IMR-90 (cell line): ENCODE measurements at regions not wholly inside any gene's neighbourhood (a gene's known extent, or its start where the extent isn't known, plus 50 kb on each side); places are given as distances from the start of the nearest gene placed in this dataset.

ENCODE experiments used
- ATAC-seq: fragments of 200-7000 bp; cut with Tn5 transposase; 2 replicates; pipeline ENCODE4 v1.9.1; 2020; ENCODE audit warnings: low read depth, mild to moderate bottlenecking, moderate library complexity
- BruUV-seq: library from RNA; stranded (reverse); fragments of 400-500 nt; replicated peaks from 2 replicates; lab custom pipeline; 2021; lab: Mats Ljungman, UMichigan
- CTCF ChIA-PET: fragments of 300-600 bp; formaldehyde crosslinking; extraction: SDS; loops from one replicate; lab custom pipeline; 2021; ENCODE audit warnings: antibody characterized with exemption; lab: Yijun Ruan, JAX
- POLR2A ChIA-PET: fragments of 300-600 bp; sonication (Branson Sonifier 250); formaldehyde crosslinking; loops from one replicate; lab custom pipeline; 2022; ENCODE audit warnings: antibody characterized with exemption; ENCODE audit not compliant: unreplicated experiment; lab: Charles Lee
- DNase-seq: peaks from one replicate; pipeline ENCODE4 v3.0.0; 2013
- H2AFZ ChIP-seq: replicated peaks from 2 replicates; pipeline ENCODE3; 2013; ENCODE audit warnings: low read length, mild to moderate bottlenecking; ENCODE audit not compliant: poor library complexity
- H2AK5ac ChIP-seq: 2 replicates; pipeline ENCODE4 v1.6.1; 2013; ENCODE audit warnings: low read depth, low read length, inconsistent platforms
- H2AK9ac ChIP-seq: replicated peaks from 2 replicates; pipeline ENCODE3; 2013; ENCODE audit warnings: mild to moderate bottlenecking, low read depth, low read length, moderate library complexity; ENCODE audit not compliant: poor library complexity
- H2BK120ac ChIP-seq: 2 replicates; pipeline ENCODE4 v1.6.1; 2013; ENCODE audit warnings: low read depth, low read length, inconsistent platforms
- H2BK15ac ChIP-seq: 3 replicates; pipeline ENCODE4 v1.6.1; 2013; ENCODE audit warnings: low read depth, low read length, inconsistent platforms
- H2BK20ac ChIP-seq: 2 replicates; pipeline ENCODE4 v1.6.1; 2013; ENCODE audit warnings: low read depth, mild to moderate bottlenecking, inconsistent platforms, low read length, moderate library complexity
- H2BK5ac ChIP-seq: 2 replicates; pipeline ENCODE4 v1.6.1; 2013; ENCODE audit warnings: mild to moderate bottlenecking, low read depth, low read length, inconsistent platforms; ENCODE audit not compliant: poor library complexity, severe bottlenecking
- H3K14ac ChIP-seq: replicated peaks from 2 replicates; pipeline ENCODE4 v1.6.1; 2013; ENCODE audit warnings: low read depth, low read length, inconsistent platforms
- H3K18ac ChIP-seq: 2 replicates; pipeline ENCODE4 v1.6.1; 2013; ENCODE audit warnings: low read depth, low read length, control low read depth
- H3K23ac ChIP-seq: 2 replicates; pipeline ENCODE4 v1.6.1; 2013; ENCODE audit warnings: low read depth, low read length, inconsistent platforms
- H3K27ac ChIP-seq: 2 replicates; pipeline ENCODE4 v1.5.1; 2013; ENCODE audit warnings: mild to moderate bottlenecking, control low read depth, low read length; ENCODE audit not compliant: insufficient read depth
- H3K27me3 ChIP-seq: 2 replicates; pipeline ENCODE4 v1.6.1; 2013; ENCODE audit warnings: low read length; ENCODE audit not compliant: control insufficient read depth, insufficient read depth
- H3K36me3 ChIP-seq: 2 replicates; pipeline ENCODE4 v1.6.1; 2013; ENCODE audit warnings: low read length, mixed read lengths; ENCODE audit not compliant: control insufficient read depth, insufficient read depth
- H3K4ac ChIP-seq: 2 replicates; pipeline ENCODE4 v1.6.1; 2013; ENCODE audit warnings: low read depth, low read length, inconsistent platforms
- H3K4me1 ChIP-seq: 2 replicates; pipeline ENCODE4 v1.6.1; 2013; ENCODE audit warnings: low read length, mixed read lengths; ENCODE audit not compliant: control insufficient read depth, insufficient read depth
- H3K4me2 ChIP-seq: 2 replicates; pipeline ENCODE4 v1.6.1; 2013; ENCODE audit warnings: low read depth, mild to moderate bottlenecking, control low read depth, low read length, moderate library complexity
- H3K4me3 ChIP-seq: 2 replicates; pipeline ENCODE4 v1.5.1; 2013; ENCODE audit warnings: low read depth, mild to moderate bottlenecking, control low read depth, low read length, moderate library complexity; ENCODE audit not compliant: insufficient read depth
- H3K56ac ChIP-seq: 2 replicates; pipeline ENCODE4 v1.6.1; 2013; ENCODE audit warnings: low read length, inconsistent platforms; ENCODE audit not compliant: insufficient read depth; ENCODE audit errors: extremely low read depth
- H3K79me1 ChIP-seq, 2 experiments: 2 replicates each; pipeline ENCODE4 v1.6.1; 2013; ENCODE audit warnings: low read length in 2 of 2, inconsistent platforms in 1 of 2, low read depth in 1 of 2
- H3K9ac ChIP-seq: 2 replicates; pipeline ENCODE4 v1.6.1; 2013; ENCODE audit warnings: low read depth, low read length, control low read depth
- H3K9me1 ChIP-seq: 2 replicates; pipeline ENCODE4 v1.6.1; 2013; ENCODE audit warnings: low read length, inconsistent platforms; ENCODE audit not compliant: insufficient read depth
- H3K9me3 ChIP-seq: 2 replicates; pipeline ENCODE4 v1.6.1; 2013; ENCODE audit warnings: low read length; ENCODE audit not compliant: control insufficient read depth, insufficient read depth
- H4K20me1 ChIP-seq: 2 replicates; pipeline ENCODE4 v1.6.1; 2013; ENCODE audit warnings: low read length, inconsistent platforms; ENCODE audit not compliant: insufficient read depth
- H4K5ac ChIP-seq: 2 replicates; pipeline ENCODE4 v1.6.1; 2013; ENCODE audit warnings: mild to moderate bottlenecking, low read depth, low read length, control low read depth
- H4K8ac ChIP-seq, 2 experiments: 2 replicates each; pipeline ENCODE4 v1.6.1; 2013; ENCODE audit warnings: low read depth in 2 of 2, low read length in 2 of 2, control low read depth in 1 of 2, inconsistent platforms in 1 of 2
- H4K91ac ChIP-seq: 2 replicates; pipeline ENCODE4 v1.6.1; 2013; ENCODE audit warnings: low read depth, low read length, inconsistent platforms; ENCODE audit not compliant: insufficient read depth
- BHLHE40 ChIP-seq: fragments of 150-350 bp; IDR thresholded peaks from 2 replicates; pipeline ENCODE4 v1.6.1; 2016; ENCODE audit warnings: mild to moderate bottlenecking, low read depth, low read length
- CEBPB ChIP-seq: IDR thresholded peaks from 2 replicates; pipeline ENCODE4 v1.6.1; 2012; ENCODE audit warnings: low read depth, low read length, improper control_type of control experiment
- CHD1 ChIP-seq: IDR thresholded peaks from 2 replicates; pipeline ENCODE4 v1.6.1; 2012; ENCODE audit warnings: low read depth, low read length, improper control_type of control experiment
- FOS ChIP-seq: fragments of 150-350 bp; IDR thresholded peaks from 2 replicates; pipeline ENCODE4 v1.6.1; 2016; ENCODE audit warnings: low read depth, low read length
- MAFK ChIP-seq: IDR thresholded peaks from 2 replicates; pipeline ENCODE4 v1.6.1; 2012; ENCODE audit warnings: low read depth, low read length, improper control_type of control experiment
- MAZ ChIP-seq: IDR thresholded peaks from 2 replicates; pipeline ENCODE4 v1.6.1; 2012; ENCODE audit warnings: low read depth, mild to moderate bottlenecking, low read length, improper control_type of control experiment, moderate library complexity, borderline replicate concordance
- MXI1 ChIP-seq: IDR thresholded peaks from 2 replicates; pipeline ENCODE4 v1.6.1; 2012; ENCODE audit warnings: low read depth, mild to moderate bottlenecking, low read length, moderate library complexity, borderline replicate concordance
- NFE2L2 ChIP-seq: fragments of 150-350 bp; IDR thresholded peaks from 2 replicates; pipeline ENCODE4 v1.6.1; 2016; ENCODE audit warnings: low read depth, mild to moderate bottlenecking, low read length
- POLR2A ChIP-seq: IDR thresholded peaks from 2 replicates; pipeline ENCODE4 v1.6.1; 2012; ENCODE audit warnings: mild to moderate bottlenecking, low read depth, low read length
- RAD21 ChIP-seq: IDR thresholded peaks from 2 replicates; pipeline ENCODE4 v1.6.1; 2012; ENCODE audit warnings: low read length, improper control_type of control experiment
- RCOR1 ChIP-seq: IDR thresholded peaks from 2 replicates; pipeline ENCODE4 v1.6.1; 2012; ENCODE audit warnings: mild to moderate bottlenecking, low read length, improper control_type of control experiment; ENCODE audit not compliant: insufficient replicate concordance
- RFX5 ChIP-seq: IDR thresholded peaks from 2 replicates; pipeline ENCODE4 v1.8.0; 2012; ENCODE audit warnings: low read depth, mild to moderate bottlenecking, low read length, moderate library complexity
- SMC3 ChIP-seq: fragments of 150-350 bp; IDR thresholded peaks from 2 replicates; pipeline ENCODE4 v1.6.1; 2016; ENCODE audit warnings: low read depth, mild to moderate bottlenecking, antibody characterized with exemption, low read length, moderate library complexity
- USF2 ChIP-seq: fragments of 150-350 bp; IDR thresholded peaks from 2 replicates; pipeline ENCODE4 v1.6.1; 2017; ENCODE audit warnings: mild to moderate bottlenecking, antibody characterized with exemption, low read length, low read depth
- WGBS, 2 experiments: methylation state at CpG; one replicate each; pipeline versions ENCODE4 v1.1.5 to v1.1.7; 2013; ENCODE audit warnings: missing lambda C conversion rate in 2 of 2; ENCODE audit not compliant: insufficient read length in 1 of 2; ENCODE audit errors: extremely low coverage in 2 of 2; 5-methylcytosine and 5-hydroxymethylcytosine counted together
- dilution Hi-C: fragments of 300-500 bp; cut with HindIII; formaldehyde crosslinking; loops from one replicate; pipeline ENCODE4 v1.14.3; 2018; ENCODE audit warnings: low sequenced_read_pairs; ENCODE audit not compliant: unreplicated experiment
- in situ Hi-C: fragments of 300-500 bp; cut with MboI; formaldehyde crosslinking; loops from 3 replicates; pipeline ENCODE4 v1.14.3; 2019; ENCODE audit warnings: low sequenced_read_pairs, inconsistent platforms, mixed read lengths
- intact Hi-C: fragments of 100-400 bp; cut with micrococcal nuclease; formaldehyde crosslinking; loops from 2 replicates; pipeline ENCODE4 v1.10.0; 2022
- TF ChIP-seq, protein P1 (sequence below): fragments of 150-350 bp; IDR thresholded peaks from 2 replicates; pipeline ENCODE4 v1.6.1; 2016; ENCODE audit warnings: low read depth, mild to moderate bottlenecking, low read length, moderate library complexity, borderline replicate concordance
- TF ChIP-seq, protein P2 (sequence below): conservative IDR thresholded peaks from 2 replicates; pipeline ENCODE4 v1.5.1; 2012; ENCODE audit warnings: mild to moderate bottlenecking, low read depth, low read length, improper control_type of control experiment

DNA sequence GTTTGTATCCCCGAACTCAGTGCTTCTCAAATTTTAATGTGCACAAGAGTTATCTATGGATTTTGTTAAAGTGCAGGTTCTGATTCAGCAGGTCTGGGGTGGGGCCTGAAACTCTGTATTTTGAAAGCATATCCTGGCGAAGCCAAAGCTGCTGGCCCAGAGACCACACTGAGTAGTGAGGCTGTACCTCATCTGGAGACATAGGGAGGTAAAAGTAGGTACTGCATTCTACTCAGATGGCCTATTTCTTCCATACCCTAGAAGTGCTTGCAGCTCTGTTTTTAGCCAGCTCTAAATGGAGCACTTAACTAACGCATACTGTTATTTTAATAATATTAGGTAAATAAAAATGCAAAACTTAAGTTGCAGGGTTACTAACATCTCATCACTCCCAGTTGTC, 206.2 kb upstream of the PRNP start:
- no peak overlapping the region for H2BK5ac ChIP-seq
- no peaks in the 10 kb centered on the region for H3K27me3 ChIP-seq
- H4K20me1 ChIP-seq = no peaks in the 10 kb centered on the region
- ATAC-seq = no peak
- DNase-seq = no peak
- H3K9ac ChIP-seq = no peak overlapping the region
- H3K4me1 ChIP-seq = peaks cover 6% of the 10 kb centered on the region; the same call in 1 of the 2 replicates
- H3K56ac ChIP-seq = no peak overlapping the region
- no peak overlapping the region; the same call in 1 of the 2 replicates for H3K23ac ChIP-seq
- H2BK120ac ChIP-seq = no peak overlapping the region
- no peak overlapping the region for H2AK5ac ChIP-seq
- no peaks in the 10 kb centered on the region for H3K36me3 ChIP-seq
- no peak overlapping the region for H4K8ac ChIP-seq
- H3K4me2 ChIP-seq = no peak overlapping the region
- peaks cover 5% of the 10 kb centered on the region for H3K9me1 ChIP-seq
- ChIA-PET POLR2A (interaction anchor here (0.6 kb wide), 1 partner anchor 252 kb away, joined by 5 read pairs; no protein-coding TSS in a partner anchor), CTCF (interaction anchor here (1.4 to 1.6 kb wide), 2 partner anchors 9 to 12 kb away, joined by 3 read pairs; no protein-coding TSS in a partner anchor)
- dilution Hi-C loops = no loop called here
- H2AK9ac ChIP-seq = no peak overlapping the region
- H3K79me1 ChIP-seq = no peaks in the 10 kb centered on the region
- H3K4me3 ChIP-seq = no peak overlapping the region
- no TSS peak for BruUV-seq
- in situ Hi-C loops = no loop called here
- TF ChIP-seq USF2 = no peak
- TF ChIP-seq CHD1 = no peak
- no peak for TF ChIP-seq FOS
- TF ChIP-seq RCOR1 = no peak
- no peak for TF ChIP-seq RAD21
- no peak for TF ChIP-seq MXI1
- no peak for TF ChIP-seq BHLHE40
- no peak for TF ChIP-seq RFX5
- no peak for TF ChIP-seq SMC3
- no peak for TF ChIP-seq NFE2L2
- no peak for TF ChIP-seq MAFK
- TF ChIP-seq, protein P1, sequence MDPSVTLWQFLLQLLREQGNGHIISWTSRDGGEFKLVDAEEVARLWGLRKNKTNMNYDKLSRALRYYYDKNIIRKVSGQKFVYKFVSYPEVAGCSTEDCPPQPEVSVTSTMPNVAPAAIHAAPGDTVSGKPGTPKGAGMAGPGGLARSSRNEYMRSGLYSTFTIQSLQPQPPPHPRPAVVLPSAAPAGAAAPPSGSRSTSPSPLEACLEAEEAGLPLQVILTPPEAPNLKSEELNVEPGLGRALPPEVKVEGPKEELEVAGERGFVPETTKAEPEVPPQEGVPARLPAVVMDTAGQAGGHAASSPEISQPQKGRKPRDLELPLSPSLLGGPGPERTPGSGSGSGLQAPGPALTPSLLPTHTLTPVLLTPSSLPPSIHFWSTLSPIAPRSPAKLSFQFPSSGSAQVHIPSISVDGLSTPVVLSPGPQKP = no peak
- TF ChIP-seq POLR2A = no peak
- TF ChIP-seq MAZ = no peak
- no peak for TF ChIP-seq CEBPB
- TF ChIP-seq, protein P2, sequence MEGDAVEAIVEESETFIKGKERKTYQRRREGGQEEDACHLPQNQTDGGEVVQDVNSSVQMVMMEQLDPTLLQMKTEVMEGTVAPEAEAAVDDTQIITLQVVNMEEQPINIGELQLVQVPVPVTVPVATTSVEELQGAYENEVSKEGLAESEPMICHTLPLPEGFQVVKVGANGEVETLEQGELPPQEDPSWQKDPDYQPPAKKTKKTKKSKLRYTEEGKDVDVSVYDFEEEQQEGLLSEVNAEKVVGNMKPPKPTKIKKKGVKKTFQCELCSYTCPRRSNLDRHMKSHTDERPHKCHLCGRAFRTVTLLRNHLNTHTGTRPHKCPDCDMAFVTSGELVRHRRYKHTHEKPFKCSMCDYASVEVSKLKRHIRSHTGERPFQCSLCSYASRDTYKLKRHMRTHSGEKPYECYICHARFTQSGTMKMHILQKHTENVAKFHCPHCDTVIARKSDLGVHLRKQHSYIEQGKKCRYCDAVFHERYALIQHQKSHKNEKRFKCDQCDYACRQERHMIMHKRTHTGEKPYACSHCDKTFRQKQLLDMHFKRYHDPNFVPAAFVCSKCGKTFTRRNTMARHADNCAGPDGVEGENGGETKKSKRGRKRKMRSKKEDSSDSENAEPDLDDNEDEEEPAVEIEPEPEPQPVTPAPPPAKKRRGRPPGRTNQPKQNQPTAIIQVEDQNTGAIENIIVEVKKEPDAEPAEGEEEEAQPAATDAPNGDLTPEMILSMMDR = no peak
- intact Hi-C loops = no loop called here
- H4K5ac ChIP-seq = no peak overlapping the region
- no peak overlapping the region for H3K4ac ChIP-seq
- H3K18ac ChIP-seq = no peak overlapping the region
- no peaks in the 10 kb centered on the region for H3K9me3 ChIP-seq
- H2AFZ ChIP-seq = no peak overlapping the region
- no peak overlapping the region for H2BK20ac ChIP-seq
- H4K91ac ChIP-seq = no peak overlapping the region
- no CpG with 5 or more reads among the region's 3 CpGs for WGBS, 2 experiments
- no peak overlapping the region for H3K27ac ChIP-seq
- no peak overlapping the region for H3K14ac ChIP-seq
- no peak overlapping the region for H2BK15ac ChIP-seq
